Chondrocyte (in vitro differentiated cells): ENCODE measurements at regions not wholly inside any gene's neighbourhood (a gene's known extent, or its start where the extent isn't known, plus 50 kb on each side); places are given as distances from the start of the nearest gene placed in this dataset.

Experiments
- DNase-seq: peaks from one replicate; pipeline ENCODE4 v3.0.0; 2021; ENCODE audit warnings: mixed read lengths, low spot score
- H3K27ac Mint-ChIP-seq: one replicate; pipeline ENCODE4 v1.8.0; 2021; ENCODE audit warnings: mild to moderate bottlenecking, moderate library complexity, mixed read lengths; ENCODE audit not compliant: unreplicated experiment
- H3K27me3 Mint-ChIP-seq: 2 replicates; pipeline ENCODE4 v1.8.0; 2021; ENCODE audit warnings: low read depth, mixed read lengths
- H3K36me3 Mint-ChIP-seq: 2 replicates; pipeline ENCODE4 v1.8.0; 2021; ENCODE audit warnings: low read depth, mixed read lengths
- H3K4me1 Mint-ChIP-seq: 2 replicates; pipeline ENCODE4 v1.8.0; 2021; ENCODE audit warnings: low read depth, mild to moderate bottlenecking, mixed read lengths
- H3K4me3 Mint-ChIP-seq: one replicate; pipeline ENCODE4 v1.8.0; 2021; ENCODE audit warnings: mild to moderate bottlenecking, moderate library complexity, mixed read lengths; ENCODE audit not compliant: unreplicated experiment
- H3K9me3 Mint-ChIP-seq: 2 replicates; pipeline ENCODE4 v1.8.0; 2021; ENCODE audit warnings: low read depth, mixed read lengths
- TF ChIP-seq, protein P1 (sequence below): fragments of 200-600 bp; sonication (generic); IDR thresholded peaks from 2 replicates; pipeline ENCODE4 v1.5.0; 2021; ENCODE audit warnings: antibody characterized with exemption, mild to moderate bottlenecking, moderate library complexity

DNA sequence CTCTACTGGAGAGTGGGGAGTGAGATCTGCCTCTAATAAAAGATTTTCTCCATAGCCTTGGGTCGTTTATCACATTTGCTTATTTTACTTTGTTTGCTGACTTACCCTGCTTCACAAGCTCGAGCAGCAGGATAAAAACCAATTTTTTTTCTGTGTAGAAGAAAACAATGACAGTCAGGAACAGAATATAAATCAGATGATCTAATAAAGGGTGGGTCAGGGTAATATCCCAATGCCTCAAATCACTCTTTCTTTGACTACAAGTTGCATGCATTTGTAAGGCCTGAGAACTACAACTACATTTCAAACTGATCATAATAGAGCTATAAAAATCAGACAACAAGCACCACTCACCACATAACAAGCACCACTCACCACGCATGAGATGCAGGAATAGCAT lies 174.4 kb upstream of the ADARB2 start:
- H3K4me1 Mint-ChIP-seq = no peaks in the 10 kb centered on the region
- H3K9me3 Mint-ChIP-seq = no peaks in the 10 kb centered on the region
- H3K4me3 Mint-ChIP-seq = no peak overlapping the region
- TF ChIP-seq, protein P1, sequence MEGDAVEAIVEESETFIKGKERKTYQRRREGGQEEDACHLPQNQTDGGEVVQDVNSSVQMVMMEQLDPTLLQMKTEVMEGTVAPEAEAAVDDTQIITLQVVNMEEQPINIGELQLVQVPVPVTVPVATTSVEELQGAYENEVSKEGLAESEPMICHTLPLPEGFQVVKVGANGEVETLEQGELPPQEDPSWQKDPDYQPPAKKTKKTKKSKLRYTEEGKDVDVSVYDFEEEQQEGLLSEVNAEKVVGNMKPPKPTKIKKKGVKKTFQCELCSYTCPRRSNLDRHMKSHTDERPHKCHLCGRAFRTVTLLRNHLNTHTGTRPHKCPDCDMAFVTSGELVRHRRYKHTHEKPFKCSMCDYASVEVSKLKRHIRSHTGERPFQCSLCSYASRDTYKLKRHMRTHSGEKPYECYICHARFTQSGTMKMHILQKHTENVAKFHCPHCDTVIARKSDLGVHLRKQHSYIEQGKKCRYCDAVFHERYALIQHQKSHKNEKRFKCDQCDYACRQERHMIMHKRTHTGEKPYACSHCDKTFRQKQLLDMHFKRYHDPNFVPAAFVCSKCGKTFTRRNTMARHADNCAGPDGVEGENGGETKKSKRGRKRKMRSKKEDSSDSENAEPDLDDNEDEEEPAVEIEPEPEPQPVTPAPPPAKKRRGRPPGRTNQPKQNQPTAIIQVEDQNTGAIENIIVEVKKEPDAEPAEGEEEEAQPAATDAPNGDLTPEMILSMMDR = no peak
- H3K36me3 Mint-ChIP-seq = peaks cover 2% of the 10 kb centered on the region
- DNase-seq = no peak
- H3K27me3 Mint-ChIP-seq = no peaks in the 10 kb centered on the region
- H3K27ac Mint-ChIP-seq = no peak overlapping the region

DNA sequence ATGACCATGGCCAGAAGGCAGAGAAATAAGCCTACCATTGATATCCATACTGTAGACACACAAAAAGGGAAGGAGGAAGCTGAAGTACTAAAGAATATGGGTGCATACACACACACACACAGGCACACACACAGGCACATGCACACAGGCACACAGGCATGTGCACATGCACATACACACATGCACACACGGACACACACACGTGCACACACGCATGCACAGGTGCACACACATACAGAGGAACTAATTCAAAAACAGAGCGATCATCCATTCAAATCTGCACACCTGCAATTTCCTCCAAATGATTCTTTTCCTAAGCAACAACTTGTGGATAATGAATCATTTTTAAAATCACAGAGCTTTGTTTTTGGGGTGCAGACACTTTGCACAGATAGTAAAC lies 166.7 kb upstream of the ADARB2 start:
- Mint-ChIP-seq H3K27ac (no peak overlapping the region), H3K36me3 (no peaks in the 10 kb centered on the region), H3K9me3 (peaks cover 16% of the 10 kb centered on the region), H3K27me3 (peaks cover 18% of the 10 kb centered on the region), H3K4me1 (no peaks in the 10 kb centered on the region), H3K4me3 (no peak overlapping the region)
- no peak for DNase-seq
- TF ChIP-seq, protein P1 = no peak

DNA sequence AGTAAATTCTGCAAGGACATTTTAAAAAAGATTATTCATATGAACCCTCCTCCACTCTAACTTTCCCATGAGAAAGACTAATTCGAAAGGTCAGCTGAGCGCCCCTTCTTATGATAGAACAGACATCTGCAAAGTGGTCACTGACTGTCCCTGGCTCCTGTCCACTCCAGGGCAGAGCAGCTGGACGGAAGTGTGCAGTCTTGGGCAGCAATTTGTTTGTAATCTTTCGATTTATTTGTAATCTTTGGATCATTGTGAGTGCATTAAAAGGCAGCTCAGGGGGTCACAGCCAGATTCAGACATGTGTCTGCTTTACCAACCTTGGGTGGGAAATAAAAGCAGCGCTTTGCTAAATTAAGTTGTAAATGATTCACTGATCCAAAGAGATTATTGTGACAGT lies 158.8 kb upstream of the ADARB2 start:
- Mint-ChIP-seq H3K4me3 (no peak overlapping the region), H3K27me3 (peaks cover 2% of the 10 kb centered on the region), H3K36me3 (no peaks in the 10 kb centered on the region), H3K27ac (no peak overlapping the region), H3K4me1 (no peaks in the 10 kb centered on the region), H3K9me3 (no peaks in the 10 kb centered on the region)
- TF ChIP-seq, protein P1 = no peak
- DNase-seq = no peak

DNA sequence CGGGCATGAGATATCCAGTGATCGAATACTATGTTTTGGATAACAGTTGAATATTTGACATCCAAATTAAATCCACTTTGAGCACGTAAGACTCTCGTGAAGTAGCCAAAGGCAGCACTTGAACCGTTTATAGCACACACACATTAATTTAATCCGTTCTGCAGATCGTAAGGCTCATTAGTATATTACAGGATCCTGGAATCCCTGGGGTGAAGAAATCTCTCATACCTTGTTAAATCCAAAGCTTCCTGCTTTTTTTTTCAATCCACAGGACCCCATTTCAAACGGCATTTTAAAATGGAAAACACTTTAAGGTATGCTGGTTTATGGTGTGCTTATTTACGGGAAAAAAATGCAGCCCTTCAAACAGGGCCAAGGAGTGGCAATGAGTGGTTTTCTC lies 158.4 kb upstream of the ADARB2 start:
- Mint-ChIP-seq H3K36me3 (no peaks in the 10 kb centered on the region), H3K9me3 (no peaks in the 10 kb centered on the region), H3K27ac (no peak overlapping the region), H3K4me3 (no peak overlapping the region), H3K27me3 (peaks cover 2% of the 10 kb centered on the region), H3K4me1 (no peaks in the 10 kb centered on the region)
- no peak for DNase-seq
- TF ChIP-seq, protein P1 = no peak

DNA sequence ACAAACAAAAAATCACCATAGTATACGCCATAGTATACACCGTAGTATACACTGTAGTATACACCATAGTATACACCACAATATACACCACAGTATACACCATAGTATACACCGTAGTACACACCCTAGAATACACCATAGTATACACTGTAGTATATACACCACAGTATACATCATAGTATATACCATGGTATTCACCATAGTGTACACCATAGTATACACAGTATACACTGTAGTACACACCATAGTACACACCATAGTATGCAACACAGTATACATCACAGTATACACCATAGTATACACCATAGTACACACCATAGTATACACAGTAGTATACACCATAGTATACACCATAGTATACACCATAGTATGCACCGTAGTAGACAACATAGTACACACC lies 157.6 kb upstream of the ADARB2 start:
- DNase-seq = no peak
- H3K4me3 Mint-ChIP-seq = no peak overlapping the region
- no peaks in the 10 kb centered on the region for H3K9me3 Mint-ChIP-seq
- H3K27ac Mint-ChIP-seq = no peak overlapping the region
- TF ChIP-seq, protein P1 = no peak
- no peaks in the 10 kb centered on the region for H3K36me3 Mint-ChIP-seq
- no peaks in the 10 kb centered on the region for H3K4me1 Mint-ChIP-seq
- H3K27me3 Mint-ChIP-seq = peaks cover 2% of the 10 kb centered on the region
